Keratinocyte (primary cell): ENCODE measurements at regions not wholly inside any gene's neighbourhood (a gene's known extent, or its start where the extent isn't known, plus 50 kb on each side); places are given as distances from the start of the nearest gene placed in this dataset.
A peak's percentile ranks its signal among the peaks of the same experiment; 100 is the strongest.

ENCODE experiments used
- DNase-seq: peaks from one replicate; pipeline ENCODE4 v3.0.0-alpha.2; 2011; ENCODE audit warnings: low read depth, missing footprints, low spot score
- FAIRE-seq: peaks from 2 replicates; lab custom pipeline; 2011; peaks lifted over from hg19 to GRCh38; lab: Jason Lieb, UNC
- H2AFZ ChIP-seq: 2 replicates; pipeline ENCODE4 v1.6.0; 2012; ENCODE audit warnings: low read length, control low read depth, inconsistent platforms; ENCODE audit not compliant: control insufficient read depth
- H3K27ac ChIP-seq: 2 replicates; pipeline ENCODE4 v1.5.1; 2011; ENCODE audit warnings: low read length; ENCODE audit not compliant: control insufficient read depth, insufficient read depth
- H3K27me3 ChIP-seq: 3 replicates; pipeline ENCODE4 v1.6.0; 2011; ENCODE audit warnings: low read length; ENCODE audit not compliant: control insufficient read depth, insufficient read depth; ENCODE audit errors: extremely low read depth
- H3K36me3 ChIP-seq, 2 experiments: 2 replicates in 1 of 2; 3 replicates in 1 of 2; pipeline ENCODE4 v1.5.1; 2011; ENCODE audit warnings: low read length in 2 of 2, mild to moderate bottlenecking in 1 of 2; ENCODE audit not compliant: control insufficient read depth in 2 of 2, insufficient read depth in 2 of 2; ENCODE audit errors: extremely low read depth in 1 of 2
- H3K4me1 ChIP-seq: 3 replicates; pipeline ENCODE4 v1.5.1; 2011; ENCODE audit warnings: low read length; ENCODE audit not compliant: control insufficient read depth, insufficient read depth; ENCODE audit errors: extremely low read depth
- H3K4me2 ChIP-seq: 3 replicates; pipeline ENCODE4 v1.6.0; 2011; ENCODE audit warnings: low read depth, low read length; ENCODE audit not compliant: control insufficient read depth, insufficient read depth; ENCODE audit errors: extremely low read depth
- H3K4me3 ChIP-seq, 3 experiments: fragments of 200-600 bp in 1 of 3; sonication (generic) in 1 of 3; 2 replicates in 2 of 3; 3 replicates in 1 of 3; pipeline ENCODE4 v1.5.1; 2011 to 2016; ENCODE audit warnings: low read length in 3 of 3, mild to moderate bottlenecking in 3 of 3, control low read depth in 2 of 3, inconsistent platforms in 1 of 3, low read depth in 1 of 3, mixed read lengths in 1 of 3, mixed run types in 1 of 3, moderate library complexity in 1 of 3; ENCODE audit not compliant: control insufficient read depth in 2 of 3, insufficient read depth in 2 of 3; ENCODE audit errors: extremely low read depth in 1 of 3
- H3K79me2 ChIP-seq: 2 replicates; pipeline ENCODE4 v1.6.0; 2012; ENCODE audit warnings: low read length; ENCODE audit not compliant: control insufficient read depth, insufficient read depth
- H3K9ac ChIP-seq: 3 replicates; pipeline ENCODE4 v1.6.0; 2011; ENCODE audit warnings: low read length; ENCODE audit not compliant: control insufficient read depth, insufficient read depth; ENCODE audit errors: extremely low read depth
- H3K9me1 ChIP-seq: 3 replicates; pipeline ENCODE4 v1.6.0; 2011; ENCODE audit warnings: low read length; ENCODE audit not compliant: control insufficient read depth, insufficient read depth; ENCODE audit errors: extremely low read depth
- H3K9me3 ChIP-seq: 2 replicates; pipeline ENCODE4 v1.5.1; 2012; ENCODE audit warnings: low read depth, low read length; ENCODE audit not compliant: control insufficient read depth
- H4K20me1 ChIP-seq: 3 replicates; pipeline ENCODE4 v1.6.0; 2011; ENCODE audit warnings: low read length; ENCODE audit not compliant: control insufficient read depth, insufficient read depth; ENCODE audit errors: extremely low read depth
- EZH2 ChIP-seq: IDR thresholded peaks from one replicate; pipeline ENCODE4 v1.6.1; 2012; ENCODE audit warnings: inconsistent platforms, mild to moderate bottlenecking, low read length, moderate library complexity
- dilution Hi-C: fragments of 300-500 bp; cut with MboI; formaldehyde crosslinking; loops from one replicate; pipeline ENCODE4 v1.7.0; 2020; ENCODE audit warnings: low sequenced_read_pairs; ENCODE audit not compliant: extremely low pct_ligation_motif_present
- TF ChIP-seq, protein P1 (sequence below), 3 experiments: IDR thresholded peaks in 1 of 3; conservative IDR thresholded peaks in 1 of 3; optimal IDR thresholded peaks in 1 of 3; 2 replicates in 2 of 3; 3 replicates in 1 of 3; pipeline versions ENCODE3 to v1.5.1; 2011; ENCODE audit warnings: low read length in 3 of 3, mild to moderate bottlenecking in 3 of 3, moderate library complexity in 2 of 3, control low read depth in 1 of 3, inconsistent platforms in 1 of 3; ENCODE audit not compliant: insufficient read depth in 2 of 3; ENCODE audit errors: extremely low read depth in 1 of 3

DNA sequence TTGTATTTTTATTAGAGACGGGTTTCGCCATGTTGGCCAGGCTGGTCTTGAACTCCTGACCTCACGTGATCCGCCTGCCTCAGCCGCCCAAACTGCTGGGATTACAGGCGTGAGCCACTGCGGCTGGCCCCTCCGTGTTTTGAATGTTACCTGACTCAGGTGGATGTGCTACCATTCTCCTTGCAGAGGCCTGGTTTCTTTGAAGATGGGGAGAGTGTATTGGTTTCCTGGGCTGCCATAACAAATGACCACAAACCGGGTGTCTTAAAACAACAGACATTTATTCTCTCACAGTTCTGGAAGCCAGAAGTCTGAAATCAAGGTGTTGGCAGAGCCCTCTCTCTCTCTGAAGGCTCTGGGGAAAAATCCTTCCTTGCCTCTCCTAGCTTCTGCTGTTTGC is 98.0 kb downstream of the IRF2BPL start:
- Histone ChIP-seq H3K4me1 (peaks cover 39% of the 10 kb centered on the region), H3K36me3 (no peaks in the 10 kb centered on the region), H2AFZ (no peak overlapping the region), H3K9ac (no peak overlapping the region), H3K27ac (no peak overlapping the region), H3K9me1 (peaks cover 3% of the 10 kb centered on the region), H4K20me1 (no peaks in the 10 kb centered on the region), H3K4me3 (no peak overlapping the region), H3K4me2 (no peak overlapping the region), H3K27me3 (no peaks in the 10 kb centered on the region), H3K9me3 (no peaks in the 10 kb centered on the region), H3K79me2 (no peaks in the 10 kb centered on the region)
- no peak for FAIRE-seq
- DNase-seq, result no peak
- TF ChIP-seq EZH2, result no peak
- TF ChIP-seq, protein P1, sequence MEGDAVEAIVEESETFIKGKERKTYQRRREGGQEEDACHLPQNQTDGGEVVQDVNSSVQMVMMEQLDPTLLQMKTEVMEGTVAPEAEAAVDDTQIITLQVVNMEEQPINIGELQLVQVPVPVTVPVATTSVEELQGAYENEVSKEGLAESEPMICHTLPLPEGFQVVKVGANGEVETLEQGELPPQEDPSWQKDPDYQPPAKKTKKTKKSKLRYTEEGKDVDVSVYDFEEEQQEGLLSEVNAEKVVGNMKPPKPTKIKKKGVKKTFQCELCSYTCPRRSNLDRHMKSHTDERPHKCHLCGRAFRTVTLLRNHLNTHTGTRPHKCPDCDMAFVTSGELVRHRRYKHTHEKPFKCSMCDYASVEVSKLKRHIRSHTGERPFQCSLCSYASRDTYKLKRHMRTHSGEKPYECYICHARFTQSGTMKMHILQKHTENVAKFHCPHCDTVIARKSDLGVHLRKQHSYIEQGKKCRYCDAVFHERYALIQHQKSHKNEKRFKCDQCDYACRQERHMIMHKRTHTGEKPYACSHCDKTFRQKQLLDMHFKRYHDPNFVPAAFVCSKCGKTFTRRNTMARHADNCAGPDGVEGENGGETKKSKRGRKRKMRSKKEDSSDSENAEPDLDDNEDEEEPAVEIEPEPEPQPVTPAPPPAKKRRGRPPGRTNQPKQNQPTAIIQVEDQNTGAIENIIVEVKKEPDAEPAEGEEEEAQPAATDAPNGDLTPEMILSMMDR (optimal IDR thresholded peaks at IDR 0.05 in 1 of 3, IDR thresholded peaks at IDR 0.05 in 1 of 3, conservative IDR thresholded peaks at IDR 0.05 in 1 of 3; ENCODE audit: extremely low read depth in 1 of 3, insufficient read depth in 2 of 3, low read length in 3 of 3), result no peak
- dilution Hi-C loops, result no loop called here

DNA sequence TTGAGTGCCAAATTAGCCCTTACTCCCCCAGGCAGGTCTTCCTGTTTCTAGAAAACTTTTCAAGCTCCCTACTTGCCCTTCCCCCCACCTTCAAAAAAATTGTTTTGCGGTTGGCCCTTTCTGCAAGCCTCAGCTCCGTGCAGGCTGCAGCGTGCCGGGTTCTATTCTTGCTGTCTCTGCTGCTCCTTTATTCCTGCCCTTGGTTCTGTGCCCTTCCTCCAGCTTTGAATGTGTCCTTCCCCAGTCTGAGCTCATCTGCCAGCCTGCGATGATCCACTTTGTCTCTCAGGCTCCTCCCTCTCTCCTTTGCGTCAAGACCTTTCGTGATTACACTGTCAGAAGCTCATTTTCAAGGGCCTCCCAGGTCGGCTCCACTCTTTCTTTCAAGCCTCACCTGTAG is 98.6 kb downstream of the IRF2BPL start:
- Histone ChIP-seq H3K4me1 (peaks cover 39% of the 10 kb centered on the region), H3K27me3 (no peaks in the 10 kb centered on the region), H3K79me2 (no peaks in the 10 kb centered on the region), H2AFZ (no peak overlapping the region), H3K9ac (no peak overlapping the region), H3K4me3 (peak overlapping the region in 1 of 3 experiments; percentile 1), H3K36me3 (no peaks in the 10 kb centered on the region), H3K4me2 (peak overlapping the region; percentile 49), H3K9me1 (peaks cover 3% of the 10 kb centered on the region), H4K20me1 (no peaks in the 10 kb centered on the region), H3K9me3 (no peaks in the 10 kb centered on the region), H3K27ac (no peak overlapping the region)
- dilution Hi-C loops, result no loop called here
- DNase-seq, result no peak
- FAIRE-seq, result peak; percentile 83
- TF ChIP-seq, protein P1 (optimal IDR thresholded peaks at IDR 0.05 in 1 of 3, IDR thresholded peaks at IDR 0.05 in 1 of 3, conservative IDR thresholded peaks at IDR 0.05 in 1 of 3; ENCODE audit: extremely low read depth in 1 of 3, insufficient read depth in 2 of 3, low read length in 3 of 3), result no peak
- TF ChIP-seq EZH2, result no peak
